H1 (cell line): ENCODE measurements at regions not wholly inside any gene's neighbourhood (a gene's known extent, or its start where the extent isn't known, plus 50 kb on each side); places are given as distances from the start of the nearest gene placed in this dataset.

Experiments
- CBX8 ChIP-seq: fragments of 300-800, 300-1000 bp; sonication (generic); IDR thresholded peaks from 2 replicates; pipeline ENCODE4 v1.7.1; 2016; ENCODE audit warnings: low read depth, low read length, borderline replicate concordance
- E2F6 ChIP-seq: IDR thresholded peaks from 2 replicates; pipeline ENCODE4 v1.6.1; 2012; ENCODE audit warnings: inconsistent platforms
- EP300 ChIP-seq, 2 experiments: IDR thresholded peaks; 1 replicate in 1 of 2; 2 replicates in 1 of 2; pipeline ENCODE4 v1.6.1; 2011 to 2012; ENCODE audit warnings: low read depth in 2 of 2, low read length in 2 of 2, mild to moderate bottlenecking in 2 of 2, borderline replicate concordance in 1 of 2, inconsistent platforms in 1 of 2, moderate library complexity in 1 of 2
- NRF1 ChIP-seq: IDR thresholded peaks from 2 replicates; pipeline ENCODE4 v1.6.1; 2011; ENCODE audit warnings: mild to moderate bottlenecking, low read depth, low read length, improper control_type of control experiment
- RBBP5 ChIP-seq: IDR thresholded peaks from 2 replicates; pipeline ENCODE4 v1.7.1; 2012; ENCODE audit warnings: low read depth, mild to moderate bottlenecking, inconsistent platforms, low read length, moderate library complexity, borderline replicate concordance
- TCF12 ChIP-seq: IDR thresholded peaks from 2 replicates; pipeline ENCODE4 v1.6.1; 2011; ENCODE audit warnings: low read depth, mild to moderate bottlenecking, low read length
- TF ChIP-seq, protein P1 (sequence below): fragments of 300-600 bp; sonication (generic); IDR thresholded peaks from 2 replicates; pipeline ENCODE4 v1.7.1; 2012; ENCODE audit warnings: low read length, moderate library complexity, mild to moderate bottlenecking, inconsistent platforms; ENCODE audit not compliant: insufficient replicate concordance

- TF ChIP-seq, protein P1, sequence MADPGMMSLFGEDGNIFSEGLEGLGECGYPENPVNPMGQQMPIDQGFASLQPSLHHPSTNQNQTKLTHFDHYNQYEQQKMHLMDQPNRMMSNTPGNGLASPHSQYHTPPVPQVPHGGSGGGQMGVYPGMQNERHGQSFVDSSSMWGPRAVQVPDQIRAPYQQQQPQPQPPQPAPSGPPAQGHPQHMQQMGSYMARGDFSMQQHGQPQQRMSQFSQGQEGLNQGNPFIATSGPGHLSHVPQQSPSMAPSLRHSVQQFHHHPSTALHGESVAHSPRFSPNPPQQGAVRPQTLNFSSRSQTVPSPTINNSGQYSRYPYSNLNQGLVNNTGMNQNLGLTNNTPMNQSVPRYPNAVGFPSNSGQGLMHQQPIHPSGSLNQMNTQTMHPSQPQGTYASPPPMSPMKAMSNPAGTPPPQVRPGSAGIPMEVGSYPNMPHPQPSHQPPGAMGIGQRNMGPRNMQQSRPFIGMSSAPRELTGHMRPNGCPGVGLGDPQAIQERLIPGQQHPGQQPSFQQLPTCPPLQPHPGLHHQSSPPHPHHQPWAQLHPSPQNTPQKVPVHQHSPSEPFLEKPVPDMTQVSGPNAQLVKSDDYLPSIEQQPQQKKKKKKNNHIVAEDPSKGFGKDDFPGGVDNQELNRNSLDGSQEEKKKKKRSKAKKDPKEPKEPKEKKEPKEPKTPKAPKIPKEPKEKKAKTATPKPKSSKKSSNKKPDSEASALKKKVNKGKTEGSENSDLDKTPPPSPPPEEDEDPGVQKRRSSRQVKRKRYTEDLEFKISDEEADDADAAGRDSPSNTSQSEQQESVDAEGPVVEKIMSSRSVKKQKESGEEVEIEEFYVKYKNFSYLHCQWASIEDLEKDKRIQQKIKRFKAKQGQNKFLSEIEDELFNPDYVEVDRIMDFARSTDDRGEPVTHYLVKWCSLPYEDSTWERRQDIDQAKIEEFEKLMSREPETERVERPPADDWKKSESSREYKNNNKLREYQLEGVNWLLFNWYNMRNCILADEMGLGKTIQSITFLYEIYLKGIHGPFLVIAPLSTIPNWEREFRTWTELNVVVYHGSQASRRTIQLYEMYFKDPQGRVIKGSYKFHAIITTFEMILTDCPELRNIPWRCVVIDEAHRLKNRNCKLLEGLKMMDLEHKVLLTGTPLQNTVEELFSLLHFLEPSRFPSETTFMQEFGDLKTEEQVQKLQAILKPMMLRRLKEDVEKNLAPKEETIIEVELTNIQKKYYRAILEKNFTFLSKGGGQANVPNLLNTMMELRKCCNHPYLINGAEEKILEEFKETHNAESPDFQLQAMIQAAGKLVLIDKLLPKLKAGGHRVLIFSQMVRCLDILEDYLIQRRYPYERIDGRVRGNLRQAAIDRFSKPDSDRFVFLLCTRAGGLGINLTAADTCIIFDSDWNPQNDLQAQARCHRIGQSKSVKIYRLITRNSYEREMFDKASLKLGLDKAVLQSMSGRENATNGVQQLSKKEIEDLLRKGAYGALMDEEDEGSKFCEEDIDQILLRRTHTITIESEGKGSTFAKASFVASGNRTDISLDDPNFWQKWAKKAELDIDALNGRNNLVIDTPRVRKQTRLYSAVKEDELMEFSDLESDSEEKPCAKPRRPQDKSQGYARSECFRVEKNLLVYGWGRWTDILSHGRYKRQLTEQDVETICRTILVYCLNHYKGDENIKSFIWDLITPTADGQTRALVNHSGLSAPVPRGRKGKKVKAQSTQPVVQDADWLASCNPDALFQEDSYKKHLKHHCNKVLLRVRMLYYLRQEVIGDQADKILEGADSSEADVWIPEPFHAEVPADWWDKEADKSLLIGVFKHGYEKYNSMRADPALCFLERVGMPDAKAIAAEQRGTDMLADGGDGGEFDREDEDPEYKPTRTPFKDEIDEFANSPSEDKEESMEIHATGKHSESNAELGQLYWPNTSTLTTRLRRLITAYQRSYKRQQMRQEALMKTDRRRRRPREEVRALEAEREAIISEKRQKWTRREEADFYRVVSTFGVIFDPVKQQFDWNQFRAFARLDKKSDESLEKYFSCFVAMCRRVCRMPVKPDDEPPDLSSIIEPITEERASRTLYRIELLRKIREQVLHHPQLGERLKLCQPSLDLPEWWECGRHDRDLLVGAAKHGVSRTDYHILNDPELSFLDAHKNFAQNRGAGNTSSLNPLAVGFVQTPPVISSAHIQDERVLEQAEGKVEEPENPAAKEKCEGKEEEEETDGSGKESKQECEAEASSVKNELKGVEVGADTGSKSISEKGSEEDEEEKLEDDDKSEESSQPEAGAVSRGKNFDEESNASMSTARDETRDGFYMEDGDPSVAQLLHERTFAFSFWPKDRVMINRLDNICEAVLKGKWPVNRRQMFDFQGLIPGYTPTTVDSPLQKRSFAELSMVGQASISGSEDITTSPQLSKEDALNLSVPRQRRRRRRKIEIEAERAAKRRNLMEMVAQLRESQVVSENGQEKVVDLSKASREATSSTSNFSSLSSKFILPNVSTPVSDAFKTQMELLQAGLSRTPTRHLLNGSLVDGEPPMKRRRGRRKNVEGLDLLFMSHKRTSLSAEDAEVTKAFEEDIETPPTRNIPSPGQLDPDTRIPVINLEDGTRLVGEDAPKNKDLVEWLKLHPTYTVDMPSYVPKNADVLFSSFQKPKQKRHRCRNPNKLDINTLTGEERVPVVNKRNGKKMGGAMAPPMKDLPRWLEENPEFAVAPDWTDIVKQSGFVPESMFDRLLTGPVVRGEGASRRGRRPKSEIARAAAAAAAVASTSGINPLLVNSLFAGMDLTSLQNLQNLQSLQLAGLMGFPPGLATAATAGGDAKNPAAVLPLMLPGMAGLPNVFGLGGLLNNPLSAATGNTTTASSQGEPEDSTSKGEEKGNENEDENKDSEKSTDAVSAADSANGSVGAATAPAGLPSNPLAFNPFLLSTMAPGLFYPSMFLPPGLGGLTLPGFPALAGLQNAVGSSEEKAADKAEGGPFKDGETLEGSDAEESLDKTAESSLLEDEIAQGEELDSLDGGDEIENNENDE, result no peak
- TF ChIP-seq NRF1 (no peak), CBX8 (no peak), RBBP5 (no peak), TCF12 (no peak), EP300 (IDR thresholded peaks at IDR 0.05; ENCODE audit: borderline replicate concordance in 1 of 2, low read depth in 2 of 2, low read length in 2 of 2) (no peak), E2F6 (no peak)
- TF ChIP-seq, all 59 proteins: peak for 0
Observed at GRCh38 chr3:156620901-156621300, 53.5 kb upstream of the TIPARP start (continued).
